COLO829 (cell line): ENCODE measurements at regions not wholly inside any gene's neighbourhood (a gene's known extent, or its start where the extent isn't known, plus 50 kb on each side); places are given as distances from the start of the nearest gene placed in this dataset.

Experiments
- DNase-seq: peaks from one replicate; pipeline ENCODE4 v3.0.0; 2012; ENCODE audit warnings: low spot score

DNA sequence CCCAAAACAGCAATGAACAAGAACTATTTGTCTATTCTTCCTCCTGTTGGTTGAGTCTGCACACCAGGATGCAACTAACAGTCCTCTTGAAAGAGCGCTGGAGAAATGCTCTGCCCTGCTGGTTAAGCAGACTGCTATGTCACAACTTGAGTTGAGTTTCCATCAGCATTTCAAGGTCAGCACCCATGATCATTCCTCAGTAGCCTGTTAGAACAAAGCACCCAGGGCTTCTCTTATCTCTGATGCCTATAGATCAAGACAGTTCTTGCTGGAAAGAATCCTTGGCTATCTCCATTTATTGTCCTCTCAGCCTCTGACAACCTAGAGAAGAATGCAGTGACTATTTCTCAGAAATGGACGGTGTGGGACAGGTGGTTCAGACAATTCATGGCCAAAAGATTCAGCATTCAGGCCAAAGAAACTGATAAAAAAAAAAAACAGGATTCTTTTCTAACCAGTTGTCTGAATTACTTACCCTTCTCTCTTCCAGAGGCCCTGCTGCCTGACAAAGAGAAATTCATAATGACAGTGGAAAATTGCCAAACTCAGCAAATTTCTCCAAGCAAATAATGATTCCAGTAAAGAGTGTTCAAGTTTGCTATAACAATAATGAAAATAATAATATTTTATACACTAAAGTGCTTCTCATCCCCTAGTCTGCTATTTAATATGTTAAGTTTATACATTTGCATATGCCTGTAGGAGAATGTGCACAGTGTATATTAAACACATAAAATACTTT lies 306.7 kb downstream of the EMP1 start:
- no peak for DNase-seq

GRCh38 chr12:13499008-13499407 lies 302.5 kb downstream of the EMP1 start:
- DNase-seq, result no peak

DNA sequence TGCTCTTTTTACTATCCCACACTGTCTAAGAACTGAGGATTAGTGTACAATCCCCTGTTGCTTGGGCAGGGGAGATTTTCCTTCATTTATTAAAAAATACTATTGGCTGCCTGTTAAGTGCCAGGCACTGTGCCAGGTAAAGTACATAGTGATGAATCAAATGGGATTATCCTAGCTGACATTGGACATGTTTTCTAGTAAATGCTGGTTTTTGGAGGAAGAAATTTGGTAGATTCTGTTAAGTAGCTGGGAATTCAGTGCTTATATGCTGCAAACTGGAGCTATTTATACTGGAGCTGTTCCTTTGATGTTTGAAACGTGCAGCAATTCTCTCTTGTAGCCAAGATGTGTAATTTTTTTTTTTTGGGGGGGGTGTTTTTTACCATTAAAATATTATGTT lies 299.6 kb downstream of the EMP1 start:
- DNase-seq, result no peak

DNA sequence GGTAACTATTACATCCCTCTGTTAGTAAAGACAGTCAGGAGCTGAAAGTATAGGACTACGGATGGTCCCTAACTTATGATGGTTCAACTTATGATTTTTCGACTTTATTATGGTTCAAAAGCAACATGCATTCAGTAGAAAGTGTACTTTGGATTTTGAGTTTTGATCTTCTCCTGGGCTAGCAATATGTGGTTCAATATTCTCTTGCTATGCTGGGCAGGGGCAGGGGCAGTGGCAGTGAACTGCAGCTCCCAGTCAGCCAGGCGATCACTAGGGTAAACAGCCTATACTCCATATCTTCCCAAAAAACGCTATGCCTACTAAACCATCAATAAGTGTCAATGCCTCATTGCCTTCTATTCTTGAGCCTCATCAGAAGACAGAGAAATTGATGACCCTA lies 292.7 kb downstream of the EMP1 start:
- no peak for DNase-seq

DNA sequence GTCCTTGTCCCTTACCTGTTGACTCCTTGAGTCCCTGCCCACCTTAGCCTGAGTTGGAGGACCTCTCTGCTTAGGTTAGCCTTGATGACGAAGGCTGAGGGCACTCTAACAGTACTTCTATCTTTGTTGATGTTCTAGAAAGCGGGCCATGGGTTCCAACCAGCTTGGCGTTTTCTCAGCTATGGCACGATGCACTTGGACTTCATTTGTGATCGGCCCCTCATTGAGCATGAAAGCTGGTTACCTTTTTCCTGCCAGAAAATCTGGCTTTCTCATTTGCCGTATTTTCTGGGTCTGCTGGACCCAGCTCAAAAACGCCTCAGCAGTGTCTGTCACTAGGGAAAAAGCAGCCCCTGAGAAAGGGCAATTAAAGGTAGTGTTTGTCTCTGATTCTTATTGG lies 290.8 kb downstream of the EMP1 start:
- no peak for DNase-seq

- no peak for DNase-seq
Measured at GRCh38 chr12:13486794-13487193, 290.3 kb downstream of the EMP1 start.

- no peak for DNase-seq
Measured at GRCh38 chr12:13478650-13479181, 282.2 kb downstream of the EMP1 start.

DNA sequence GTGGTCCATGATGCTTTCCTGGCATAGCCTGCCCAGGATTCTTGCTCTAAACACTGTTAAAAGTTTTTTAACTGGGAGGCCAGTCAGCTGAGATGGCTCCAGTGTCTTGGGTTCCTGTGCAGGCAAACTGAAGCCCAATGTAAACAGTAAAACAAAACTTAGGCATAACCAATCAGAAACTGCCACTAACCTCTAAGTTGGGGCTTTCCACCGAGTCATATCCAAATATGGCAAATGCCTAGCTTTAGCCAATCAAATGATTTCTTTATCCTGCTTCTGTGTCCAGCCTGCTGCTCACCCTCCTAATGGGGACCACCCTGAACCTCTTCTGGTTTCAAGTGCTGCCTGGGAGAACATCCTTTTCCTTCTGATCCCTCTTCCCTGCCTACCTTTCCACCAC lies 277.9 kb downstream of the EMP1 start:
- DNase-seq, result no peak

DNA sequence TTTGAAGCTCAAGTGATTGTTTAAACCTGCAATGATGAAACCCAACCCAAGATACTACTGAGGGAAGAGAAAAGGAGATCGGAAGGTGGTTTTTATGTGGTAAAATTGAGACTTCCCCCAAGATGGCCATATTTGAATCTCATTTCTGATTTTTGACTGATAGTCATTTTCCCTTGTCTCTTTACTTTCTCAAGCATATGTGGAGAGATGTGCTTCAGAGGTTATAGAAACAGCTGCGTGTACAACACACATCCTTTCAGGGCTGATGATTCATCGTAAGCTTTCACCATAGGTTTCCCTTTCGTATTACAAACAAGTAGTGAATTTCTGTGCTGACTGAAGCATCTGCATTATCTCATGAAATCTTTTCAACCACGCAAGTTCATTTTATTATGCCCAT lies 276.2 kb downstream of the EMP1 start:
- no peak for DNase-seq

GRCh38 chr12:13471471-13471870 lies 274.9 kb downstream of the EMP1 start:
- no peak for DNase-seq

GRCh38 chr12:13465635-13466034 lies 269.1 kb downstream of the EMP1 start:
- no peak for DNase-seq

DNA sequence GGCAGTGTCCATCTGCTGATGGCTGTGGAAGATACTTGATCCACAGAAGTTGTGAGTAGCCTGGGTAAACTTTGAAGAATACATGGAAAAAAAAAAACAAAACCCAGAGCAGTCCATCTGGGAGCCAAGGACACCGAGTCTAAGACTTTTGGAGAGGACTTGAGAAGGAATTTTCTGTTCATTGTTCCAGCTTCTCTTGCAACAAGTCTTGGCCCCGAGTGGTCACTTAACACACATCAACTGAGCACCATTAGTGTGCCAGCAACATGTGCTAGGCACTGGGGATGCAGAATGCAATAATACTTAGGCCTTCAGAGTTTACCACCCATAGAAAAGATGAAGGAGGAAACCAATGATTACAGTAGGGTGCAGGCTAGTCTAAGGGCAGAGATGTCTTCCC lies 266.7 kb downstream of the EMP1 start:
- DNase-seq, result no peak

- DNase-seq, result no peak
Measured at GRCh38 chr12:13462450-13462849, 265.9 kb downstream of the EMP1 start.

DNA sequence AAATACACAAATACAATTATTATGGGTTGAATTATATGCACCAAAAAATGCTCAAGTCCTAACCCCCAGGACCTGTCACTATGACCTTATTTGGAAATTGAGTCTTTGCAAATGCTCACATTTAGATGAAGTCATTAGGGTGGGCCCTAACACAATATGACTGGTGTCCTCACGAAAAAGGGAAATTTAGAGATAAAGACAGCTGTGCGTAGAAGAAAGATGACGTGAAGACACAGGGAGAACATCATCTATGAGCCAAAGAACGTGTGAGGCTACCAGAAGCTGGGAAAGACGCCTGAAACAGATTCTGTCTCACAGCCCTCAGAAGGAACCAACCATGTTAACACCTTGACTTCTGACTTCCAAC lies 259.2 kb downstream of the EMP1 start:
- no peak for DNase-seq

GRCh38 chr12:13454991-13455777 lies 258.7 kb downstream of the EMP1 start:
- no peak for DNase-seq

DNA sequence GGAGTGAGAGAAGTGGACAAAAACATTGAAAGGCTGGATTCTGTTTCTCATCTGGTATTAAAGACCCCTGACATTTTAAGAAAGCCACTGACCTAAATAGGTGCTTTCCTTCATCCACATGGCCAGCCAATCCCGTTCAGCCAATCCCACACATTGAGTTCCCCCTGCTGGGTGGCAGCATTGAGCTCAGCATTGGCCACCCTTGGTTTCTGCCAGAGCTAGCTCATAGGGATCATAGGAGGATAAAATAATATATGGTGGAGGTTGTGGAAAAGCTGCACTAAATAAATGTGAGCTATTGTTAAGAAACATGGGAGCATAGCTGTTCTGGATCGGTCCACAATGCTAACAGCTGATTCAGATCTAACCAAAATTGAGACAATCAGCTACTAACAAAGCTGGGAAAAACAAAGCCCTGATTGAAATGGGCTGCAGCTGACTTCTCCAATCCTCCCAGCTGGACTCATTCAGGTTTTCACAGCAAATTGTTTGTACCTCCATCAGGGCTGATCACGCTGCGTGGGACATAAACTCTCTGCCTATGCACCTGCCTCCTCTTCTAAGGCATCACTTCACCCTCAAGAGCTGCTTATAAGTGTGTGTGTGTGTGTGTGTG lies 256.5 kb downstream of the EMP1 start:
- no peak for DNase-seq

- DNase-seq, result peak; percentile 13
Measured at GRCh38 chr12:13451776-13452175, 255.2 kb downstream of the EMP1 start.

GRCh38 chr12:13450231-13451080 lies 253.9 kb downstream of the EMP1 start:
- DNase-seq, result no peak

DNA sequence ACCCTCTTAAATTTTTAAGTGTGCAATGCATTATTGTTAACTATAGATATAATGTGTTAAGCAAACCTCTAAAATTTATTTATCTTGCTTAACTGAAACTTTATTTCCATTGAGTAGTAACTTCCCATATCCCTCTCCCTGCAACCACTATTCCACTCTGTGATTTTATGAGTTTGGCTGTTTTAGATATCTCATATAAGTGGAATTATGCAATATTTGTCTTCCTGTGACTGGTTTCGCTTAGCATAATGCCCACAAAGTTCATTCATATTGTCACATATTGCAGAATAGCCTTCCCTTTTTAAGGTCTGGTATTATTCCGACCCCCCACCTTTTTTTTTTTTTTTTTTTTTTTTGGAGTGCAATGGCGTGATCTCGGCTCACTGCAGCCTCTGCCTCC lies 247.6 kb downstream of the EMP1 start:
- no peak for DNase-seq

GRCh38 chr12:13443498-13443897 lies 247.0 kb downstream of the EMP1 start:
- no peak for DNase-seq

DNA sequence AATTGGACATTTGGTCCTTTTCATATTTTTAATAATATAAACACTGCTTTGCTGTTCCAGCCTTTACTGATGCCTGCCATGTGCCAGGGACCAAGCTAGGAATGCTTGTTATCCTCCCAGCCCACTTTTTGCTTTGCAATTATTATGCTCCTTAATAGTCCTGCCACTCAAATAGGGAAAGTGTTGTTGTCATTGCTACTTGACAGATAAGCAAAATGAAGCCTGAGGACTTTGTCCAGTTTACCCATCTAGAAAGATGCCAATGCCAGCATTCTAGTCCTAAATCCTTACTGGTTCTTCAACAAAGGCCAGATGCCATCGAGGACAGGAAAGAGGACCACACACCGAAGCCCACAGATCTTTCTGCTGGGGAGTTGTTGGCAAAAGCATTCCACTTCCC lies 246.5 kb downstream of the EMP1 start:
- DNase-seq, result no peak

GRCh38 chr12:13442457-13442856 lies 245.9 kb downstream of the EMP1 start:
- no peak for DNase-seq
